H54 (cell line): ENCODE measurements at regions not wholly inside any gene's neighbourhood (a gene's known extent, or its start where the extent isn't known, plus 50 kb on each side); places are given as distances from the start of the nearest gene placed in this dataset.

Experiments
- DNase-seq: peaks from one replicate; pipeline ENCODE4 v3.0.0; 2011; ENCODE audit warnings: low spot score, mixed read lengths; ENCODE audit not compliant: insufficient read length
- FAIRE-seq: peaks from 3 replicates; lab custom pipeline; 2011; peaks lifted over from hg19 to GRCh38; lab: Jason Lieb, UNC
- POLR2A ChIP-seq: IDR thresholded peaks from 2 replicates; pipeline ENCODE4 v1.6.1; 2011; ENCODE audit warnings: low read depth, mild to moderate bottlenecking, low read length

- no peak for TF ChIP-seq POLR2A
- FAIRE-seq (no peak), DNase-seq (no peak)
These were observed 332.9 kb upstream of the NT5C1B start for GRCh38 chr2:18922276-18922675.

- TF ChIP-seq POLR2A = no peak
- no peak for FAIRE-seq
- no peak for DNase-seq
These were observed 328.9 kb upstream of the NT5C1B start for GRCh38 chr2:18918280-18918679.

- no peak for FAIRE-seq
- no peak for TF ChIP-seq POLR2A
- no peak for DNase-seq
These were observed 325.9 kb upstream of the NT5C1B start for GRCh38 chr2:18915227-18915626.

- no peak for TF ChIP-seq POLR2A
- DNase-seq = no peak
- no peak for FAIRE-seq
These were observed 324.1 kb upstream of the NT5C1B start for GRCh38 chr2:18913512-18913911.

GRCh38 chr2:18912225-18912888, 323.0 kb upstream of the NT5C1B start:
- TF ChIP-seq POLR2A = no peak
- no peak for DNase-seq
- no peak for FAIRE-seq

- DNase-seq = no peak
- no peak for TF ChIP-seq POLR2A
- no peak for FAIRE-seq
These were observed 322.0 kb upstream of the NT5C1B start for GRCh38 chr2:18911416-18911815.

- peak; percentile 9 for DNase-seq
- peak; percentile 55 for FAIRE-seq
- TF ChIP-seq POLR2A = no peak
These were observed 321.5 kb upstream of the NT5C1B start for GRCh38 chr2:18910843-18911242.

- TF ChIP-seq POLR2A = no peak
- FAIRE-seq (no peak), DNase-seq (no peak)
These were observed 318.6 kb upstream of the NT5C1B start for GRCh38 chr2:18907937-18908336.

- no peak for TF ChIP-seq POLR2A
- DNase-seq = no peak
- FAIRE-seq = no peak
These were observed 318.1 kb upstream of the NT5C1B start for GRCh38 chr2:18907508-18907907.

- no peak for TF ChIP-seq POLR2A
- DNase-seq (no peak), FAIRE-seq (peak; percentile 72)
These were observed 314.4 kb upstream of the NT5C1B start for GRCh38 chr2:18903750-18904149.

- DNase-seq (no peak), FAIRE-seq (no peak)
- no peak for TF ChIP-seq POLR2A
These were observed 311.9 kb upstream of the NT5C1B start for GRCh38 chr2:18901242-18901641.

GRCh38 chr2:18900691-18901141, 311.3 kb upstream of the NT5C1B start:
- no peak for FAIRE-seq
- no peak for DNase-seq
- TF ChIP-seq POLR2A = no peak

- FAIRE-seq (no peak), DNase-seq (no peak)
- no peak for TF ChIP-seq POLR2A
These were observed 310.4 kb upstream of the NT5C1B start for GRCh38 chr2:18899725-18900124.

- FAIRE-seq = no peak
- no peak for DNase-seq
- TF ChIP-seq POLR2A = no peak
These were observed 308.9 kb upstream of the NT5C1B start for GRCh38 chr2:18898271-18898670.

GRCh38 chr2:18896125-18896764, 306.9 kb upstream of the NT5C1B start:
- FAIRE-seq = peak; percentile 6
- no peak for TF ChIP-seq POLR2A
- DNase-seq = no peak
